ENCODE measurements at regions not wholly inside any gene's neighbourhood (a gene's known extent, or its start where the extent isn't known, plus 50 kb on each side); places are given as distances from the start of the nearest gene placed in this dataset.

DNA sequence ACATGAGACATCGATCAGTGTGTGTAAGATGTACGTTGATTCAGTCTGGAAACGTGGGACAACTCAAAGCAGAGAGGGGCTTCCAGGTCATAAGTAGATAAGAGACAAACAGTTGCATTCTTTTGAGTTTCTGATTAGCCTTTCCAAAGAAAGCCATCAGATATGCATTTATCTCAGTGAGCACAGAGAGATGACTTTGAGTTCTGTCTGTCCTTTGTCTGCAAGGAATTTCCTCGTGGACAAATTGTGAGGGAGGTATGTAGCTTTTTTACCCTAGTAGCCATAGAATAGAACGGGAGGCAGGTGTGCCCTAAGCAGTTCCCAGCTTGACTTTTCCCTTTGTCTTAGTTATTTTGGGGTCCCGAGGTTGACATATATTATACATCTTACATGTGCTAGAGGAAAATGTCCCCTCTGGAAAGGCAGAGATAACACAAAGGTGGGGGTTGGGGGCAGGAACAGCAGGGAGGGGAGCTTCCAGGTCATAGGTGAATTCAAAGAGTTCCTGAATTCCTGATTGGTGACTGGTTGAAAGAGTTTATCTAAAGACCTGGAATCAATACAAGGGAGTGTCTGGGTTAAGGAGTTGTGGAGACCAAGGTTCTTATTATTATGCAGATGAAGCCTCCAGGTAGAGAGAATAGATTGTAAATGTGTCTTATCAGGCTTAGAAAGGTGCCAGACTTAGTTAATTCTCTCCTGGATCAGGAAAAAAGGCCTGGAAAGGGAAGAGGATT is 237.0 kb downstream of the NFATC2 start:
- Histone ChIP-seq H3K36me3 (ENCODE audit: control insufficient read depth, insufficient read depth, low read length) (no peaks in the 10 kb centered on the region), H3K4me2 (ENCODE audit: insufficient read depth, low read length) (no peak overlapping the region), H3K9me3 (replicated peaks; ENCODE audit: control insufficient read depth, insufficient read depth, low read depth, low read length) (no peaks in the 10 kb centered on the region), H3K27ac (ENCODE audit: extremely low read depth, low read depth, low read length) (no peak overlapping the region), H4K20me1 (replicated peaks; ENCODE audit: control insufficient read depth, insufficient read depth, low read length) (no peaks in the 10 kb centered on the region), H3K79me2 (ENCODE audit: control insufficient read depth, insufficient read depth, low read length) (no peaks in the 10 kb centered on the region), H2AFZ (ENCODE audit: low read depth, low read length) (no peak overlapping the region), H3K4me1 (replicated peaks in 1 of 2; ENCODE audit: control insufficient read depth in 2 of 2, insufficient read depth in 2 of 2, low read length in 2 of 2) (peaks cover 0 to 5% of the 10 kb centered on the region in 2 experiments; a peak in 1 of 5 replicates), H3K27me3 (ENCODE audit: control insufficient read depth in 2 of 2, insufficient read depth in 2 of 2, low read length in 2 of 2) (peaks cover 0 to 11% of the 10 kb centered on the region in 2 experiments; a peak in 2 of 5 replicates), H3K4me3 (no peak overlapping the region), H3K9me1 (ENCODE audit: control insufficient read depth, insufficient read depth, low read length) (no peaks in the 10 kb centered on the region), H3K9ac (ENCODE audit: insufficient read depth in 1 of 2, low read depth in 2 of 2, low read length in 2 of 2) (no peak overlapping the region)
- intact Hi-C loops (cut with micrococcal nuclease) = loop anchor here (1.0 to 10.0 kb wide), 3 partner anchors 85 to 511 kb away; partner anchors contain the start of gene BCAS4
- FAIRE-seq = no peak
- TF ChIP-seq PRMT5 (CRISPR knock-in tag; IDR thresholded peaks at IDR 0.05) (no peak), FOXJ2 (tag; IDR thresholded peaks at IDR 0.05) (no peak), ZEB2 (IDR thresholded peaks at IDR 0.05) (no peak), TAL1 (IDR thresholded peaks at IDR 0.05) (no peak), CBFA2T3 (IDR thresholded peaks at IDR 0.05) (peak; percentile 9; the same call in 1 of the 2 replicates), ZNF79 (CRISPR knock-in tag; IDR thresholded peaks at IDR 0.05; ENCODE audit: low read depth) (no peak)
- TF ChIP-seq, protein P1, sequence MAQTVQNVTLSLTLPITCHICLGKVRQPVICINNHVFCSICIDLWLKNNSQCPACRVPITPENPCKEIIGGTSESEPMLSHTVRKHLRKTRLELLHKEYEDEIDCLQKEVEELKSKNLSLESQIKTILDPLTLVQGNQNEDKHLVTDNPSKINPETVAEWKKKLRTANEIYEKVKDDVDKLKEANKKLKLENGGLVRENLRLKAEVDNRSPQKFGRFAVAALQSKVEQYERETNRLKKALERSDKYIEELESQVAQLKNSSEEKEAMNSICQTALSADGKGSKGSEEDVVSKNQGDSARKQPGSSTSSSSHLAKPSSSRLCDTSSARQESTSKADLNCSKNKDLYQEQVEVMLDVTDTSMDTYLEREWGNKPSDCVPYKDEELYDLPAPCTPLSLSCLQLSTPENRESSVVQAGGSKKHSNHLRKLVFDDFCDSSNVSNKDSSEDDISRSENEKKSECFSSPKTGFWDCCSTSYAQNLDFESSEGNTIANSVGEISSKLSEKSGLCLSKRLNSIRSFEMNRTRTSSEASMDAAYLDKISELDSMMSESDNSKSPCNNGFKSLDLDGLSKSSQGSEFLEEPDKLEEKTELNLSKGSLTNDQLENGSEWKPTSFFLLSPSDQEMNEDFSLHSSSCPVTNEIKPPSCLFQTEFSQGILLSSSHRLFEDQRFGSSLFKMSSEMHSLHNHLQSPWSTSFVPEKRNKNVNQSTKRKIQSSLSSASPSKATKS (CRISPR knock-in tag; IDR thresholded peaks at IDR 0.05) = no peak
- TF ChIP-seq, protein P2, sequence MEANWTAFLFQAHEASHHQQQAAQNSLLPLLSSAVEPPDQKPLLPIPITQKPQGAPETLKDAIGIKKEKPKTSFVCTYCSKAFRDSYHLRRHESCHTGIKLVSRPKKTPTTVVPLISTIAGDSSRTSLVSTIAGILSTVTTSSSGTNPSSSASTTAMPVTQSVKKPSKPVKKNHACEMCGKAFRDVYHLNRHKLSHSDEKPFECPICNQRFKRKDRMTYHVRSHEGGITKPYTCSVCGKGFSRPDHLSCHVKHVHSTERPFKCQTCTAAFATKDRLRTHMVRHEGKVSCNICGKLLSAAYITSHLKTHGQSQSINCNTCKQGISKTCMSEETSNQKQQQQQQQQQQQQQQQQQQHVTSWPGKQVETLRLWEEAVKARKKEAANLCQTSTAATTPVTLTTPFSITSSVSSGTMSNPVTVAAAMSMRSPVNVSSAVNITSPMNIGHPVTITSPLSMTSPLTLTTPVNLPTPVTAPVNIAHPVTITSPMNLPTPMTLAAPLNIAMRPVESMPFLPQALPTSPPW (CRISPR knock-in tag; IDR thresholded peaks at IDR 0.05) = no peak
- in situ Hi-C loops (cut with MboI) = loop anchor here (5.0 to 10.0 kb wide), 2 partner anchors 318 to 511 kb away; partner anchors contain the start of gene BCAS4
- no TSS peak for BruUV-seq (replicated peaks)
- DNase-seq (ENCODE audit: extremely low read depth in 1 of 4, low spot score in 3 of 4) = no peak
- no peak for ATAC-seq
- WGBS (ENCODE audit: insufficient coverage, low coverage, missing lambda C conversion rate) = 4% methylated on average over 6 of the region's 6 CpGs
- ChIA-PET POLR2A (interaction anchor here (1.2 kb wide), 1 partner anchor 10 kb away, joined by 4 read pairs; no protein-coding TSS in a partner anchor), CTCF (ENCODE audit: low intra/inter-chr PET ratio) (interaction anchor here (0.5 to 3.0 kb wide), 4 partner anchors 86 to 511 kb away, joined by 3 to 13 read pairs (median 8); partner anchors contain the start of gene BCAS4)

All from K562 (cell line).